ENCODE measurements at regions not wholly inside any gene's neighbourhood (a gene's known extent, or its start where the extent isn't known, plus 50 kb on each side); places are given as distances from the start of the nearest gene placed in this dataset.

DNA sequence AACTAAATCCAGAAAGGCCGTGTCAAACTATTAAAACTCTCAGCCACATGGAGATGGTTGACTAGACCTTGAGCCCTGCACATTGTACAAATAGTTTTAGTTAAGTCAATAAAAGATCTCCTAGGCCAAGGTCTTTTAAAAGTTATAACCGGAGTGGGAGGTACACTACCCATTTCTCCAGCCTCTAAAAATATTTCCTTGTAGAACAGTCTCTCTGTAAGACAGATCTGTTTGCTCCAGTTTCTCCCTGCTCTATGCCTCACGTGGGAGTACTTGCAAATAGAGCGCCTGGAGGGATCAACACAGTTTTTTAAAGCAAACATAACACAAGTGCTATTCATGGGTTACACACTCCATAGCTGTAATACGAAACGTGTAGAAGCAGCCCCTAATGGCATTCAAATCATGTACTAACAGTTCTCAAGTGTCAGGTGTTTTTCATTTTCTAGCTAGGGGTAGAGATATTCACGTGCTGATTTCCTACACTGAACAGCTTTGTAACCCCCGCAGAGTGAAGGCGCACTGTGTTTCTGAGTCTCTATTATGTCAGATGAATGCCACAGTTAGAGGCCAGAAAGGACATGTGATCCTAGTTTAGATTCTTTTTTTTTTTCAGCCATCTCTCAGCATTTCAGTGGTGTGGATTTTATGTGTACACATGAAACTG is 703.4 kb upstream of the GRAMD2B start (continued):
- TF ChIP-seq, protein P1, sequence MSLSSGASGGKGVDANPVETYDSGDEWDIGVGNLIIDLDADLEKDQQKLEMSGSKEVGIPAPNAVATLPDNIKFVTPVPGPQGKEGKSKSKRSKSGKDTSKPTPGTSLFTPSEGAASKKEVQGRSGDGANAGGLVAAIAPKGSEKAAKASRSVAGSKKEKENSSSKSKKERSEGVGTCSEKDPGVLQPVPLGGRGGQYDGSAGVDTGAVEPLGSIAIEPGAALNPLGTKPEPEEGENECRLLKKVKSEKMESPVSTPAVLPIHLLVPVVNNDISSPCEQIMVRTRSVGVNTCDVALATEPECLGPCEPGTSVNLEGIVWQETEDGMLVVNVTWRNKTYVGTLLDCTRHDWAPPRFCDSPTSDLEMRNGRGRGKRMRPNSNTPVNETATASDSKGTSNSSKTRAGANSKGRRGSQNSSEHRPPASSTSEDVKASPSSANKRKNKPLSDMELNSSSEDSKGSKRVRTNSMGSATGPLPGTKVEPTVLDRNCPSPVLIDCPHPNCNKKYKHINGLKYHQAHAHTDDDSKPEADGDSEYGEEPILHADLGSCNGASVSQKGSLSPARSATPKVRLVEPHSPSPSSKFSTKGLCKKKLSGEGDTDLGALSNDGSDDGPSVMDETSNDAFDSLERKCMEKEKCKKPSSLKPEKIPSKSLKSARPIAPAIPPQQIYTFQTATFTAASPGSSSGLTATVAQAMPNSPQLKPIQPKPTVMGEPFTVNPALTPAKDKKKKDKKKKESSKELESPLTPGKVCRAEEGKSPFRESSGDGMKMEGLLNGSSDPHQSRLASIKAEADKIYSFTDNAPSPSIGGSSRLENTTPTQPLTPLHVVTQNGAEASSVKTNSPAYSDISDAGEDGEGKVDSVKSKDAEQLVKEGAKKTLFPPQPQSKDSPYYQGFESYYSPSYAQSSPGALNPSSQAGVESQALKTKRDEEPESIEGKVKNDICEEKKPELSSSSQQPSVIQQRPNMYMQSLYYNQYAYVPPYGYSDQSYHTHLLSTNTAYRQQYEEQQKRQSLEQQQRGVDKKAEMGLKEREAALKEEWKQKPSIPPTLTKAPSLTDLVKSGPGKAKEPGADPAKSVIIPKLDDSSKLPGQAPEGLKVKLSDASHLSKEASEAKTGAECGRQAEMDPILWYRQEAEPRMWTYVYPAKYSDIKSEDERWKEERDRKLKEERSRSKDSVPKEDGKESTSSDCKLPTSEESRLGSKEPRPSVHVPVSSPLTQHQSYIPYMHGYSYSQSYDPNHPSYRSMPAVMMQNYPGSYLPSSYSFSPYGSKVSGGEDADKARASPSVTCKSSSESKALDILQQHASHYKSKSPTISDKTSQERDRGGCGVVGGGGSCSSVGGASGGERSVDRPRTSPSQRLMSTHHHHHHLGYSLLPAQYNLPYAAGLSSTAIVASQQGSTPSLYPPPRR (CRISPR knock-in tag; IDR thresholded peaks at IDR 0.05; ENCODE audit: borderline replicate concordance), result peak; percentile 69; the same call in 1 of the 2 replicates
- TF ChIP-seq BHLHE40 (IDR thresholded peaks at IDR 0.05; ENCODE audit: low read length) (peak; percentile 50), HOXA3 (CRISPR knock-in tag; IDR thresholded peaks at IDR 0.05) (peak; percentile 46; the same call in 1 of the 2 replicates), MTF1 (CRISPR knock-in tag; IDR thresholded peaks at IDR 0.05) (no peak), HHEX (CRISPR knock-in tag; IDR thresholded peaks at IDR 0.05) (no peak; the same call in 1 of the 2 replicates), ELF3 (CRISPR knock-in tag; IDR thresholded peaks at IDR 0.05) (peak; percentile 74; the same call in 1 of the 2 replicates), ZNF138 (CRISPR knock-in tag; IDR thresholded peaks at IDR 0.05; ENCODE audit: low read depth) (no peak), ZBTB7B (CRISPR knock-in tag; IDR thresholded peaks at IDR 0.05) (peak; percentile 24; the same call in 1 of the 2 replicates), HDAC1 (CRISPR knock-in tag; IDR thresholded peaks at IDR 0.05) (peak; percentile 36), MIXL1 (CRISPR knock-in tag; IDR thresholded peaks at IDR 0.05) (peak; percentile 55; the same call in 1 of the 2 replicates), CCDC6 (CRISPR knock-in tag; IDR thresholded peaks at IDR 0.05) (no peak), SALL1 (CRISPR knock-in tag; IDR thresholded peaks at IDR 0.05) (0 out of 2 replicates have a peak, but pooled peaks have one; percentile 61), CBFB (CRISPR knock-in tag; IDR thresholded peaks at IDR 0.05) (0 out of 2 replicates have a peak, but pooled peaks have one; percentile 38), RXRB (CRISPR knock-in tag; IDR thresholded peaks at IDR 0.05; ENCODE audit: borderline replicate concordance) (peak; percentile 51; the same call in 1 of the 2 replicates), FOXP1 (IDR thresholded peaks at IDR 0.05) (no peak), FOXP1 (CRISPR knock-in tag; IDR thresholded peaks at IDR 0.05) (peak; percentile 62)
- TF ChIP-seq, protein P2, sequence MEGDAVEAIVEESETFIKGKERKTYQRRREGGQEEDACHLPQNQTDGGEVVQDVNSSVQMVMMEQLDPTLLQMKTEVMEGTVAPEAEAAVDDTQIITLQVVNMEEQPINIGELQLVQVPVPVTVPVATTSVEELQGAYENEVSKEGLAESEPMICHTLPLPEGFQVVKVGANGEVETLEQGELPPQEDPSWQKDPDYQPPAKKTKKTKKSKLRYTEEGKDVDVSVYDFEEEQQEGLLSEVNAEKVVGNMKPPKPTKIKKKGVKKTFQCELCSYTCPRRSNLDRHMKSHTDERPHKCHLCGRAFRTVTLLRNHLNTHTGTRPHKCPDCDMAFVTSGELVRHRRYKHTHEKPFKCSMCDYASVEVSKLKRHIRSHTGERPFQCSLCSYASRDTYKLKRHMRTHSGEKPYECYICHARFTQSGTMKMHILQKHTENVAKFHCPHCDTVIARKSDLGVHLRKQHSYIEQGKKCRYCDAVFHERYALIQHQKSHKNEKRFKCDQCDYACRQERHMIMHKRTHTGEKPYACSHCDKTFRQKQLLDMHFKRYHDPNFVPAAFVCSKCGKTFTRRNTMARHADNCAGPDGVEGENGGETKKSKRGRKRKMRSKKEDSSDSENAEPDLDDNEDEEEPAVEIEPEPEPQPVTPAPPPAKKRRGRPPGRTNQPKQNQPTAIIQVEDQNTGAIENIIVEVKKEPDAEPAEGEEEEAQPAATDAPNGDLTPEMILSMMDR (CRISPR knock-in tag; IDR thresholded peaks at IDR 0.05), result no peak
- TF ChIP-seq, protein P3, sequence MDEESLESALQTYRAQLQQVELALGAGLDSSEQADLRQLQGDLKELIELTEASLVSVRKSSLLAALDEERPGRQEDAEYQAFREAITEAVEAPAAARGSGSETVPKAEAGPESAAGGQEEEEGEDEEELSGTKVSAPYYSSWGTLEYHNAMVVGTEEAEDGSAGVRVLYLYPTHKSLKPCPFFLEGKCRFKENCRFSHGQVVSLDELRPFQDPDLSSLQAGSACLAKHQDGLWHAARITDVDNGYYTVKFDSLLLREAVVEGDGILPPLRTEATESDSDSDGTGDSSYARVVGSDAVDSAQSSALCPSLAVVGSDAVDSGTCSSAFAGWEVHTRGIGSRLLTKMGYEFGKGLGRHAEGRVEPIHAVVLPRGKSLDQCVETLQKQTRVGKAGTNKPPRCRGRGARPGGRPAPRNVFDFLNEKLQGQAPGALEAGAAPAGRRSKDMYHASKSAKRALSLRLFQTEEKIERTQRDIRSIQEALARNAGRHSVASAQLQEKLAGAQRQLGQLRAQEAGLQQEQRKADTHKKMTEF (CRISPR knock-in tag; IDR thresholded peaks at IDR 0.05), result 0 out of 2 replicates have a peak, but pooled peaks have one; percentile 56
- TF ChIP-seq, protein P4, sequence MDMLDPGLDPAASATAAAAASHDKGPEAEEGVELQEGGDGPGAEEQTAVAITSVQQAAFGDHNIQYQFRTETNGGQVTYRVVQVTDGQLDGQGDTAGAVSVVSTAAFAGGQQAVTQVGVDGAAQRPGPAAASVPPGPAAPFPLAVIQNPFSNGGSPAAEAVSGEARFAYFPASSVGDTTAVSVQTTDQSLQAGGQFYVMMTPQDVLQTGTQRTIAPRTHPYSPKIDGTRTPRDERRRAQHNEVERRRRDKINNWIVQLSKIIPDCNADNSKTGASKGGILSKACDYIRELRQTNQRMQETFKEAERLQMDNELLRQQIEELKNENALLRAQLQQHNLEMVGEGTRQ (IDR thresholded peaks at IDR 0.05; ENCODE audit: low read depth, low read length), result no peak; the same call in 1 of the 2 replicates
- TF ChIP-seq, protein P4 (CRISPR knock-in tag; IDR thresholded peaks at IDR 0.05; ENCODE audit: borderline replicate concordance), result peak; percentile 68; the same call in 1 of the 2 replicates
- TF ChIP-seq, protein P5, sequence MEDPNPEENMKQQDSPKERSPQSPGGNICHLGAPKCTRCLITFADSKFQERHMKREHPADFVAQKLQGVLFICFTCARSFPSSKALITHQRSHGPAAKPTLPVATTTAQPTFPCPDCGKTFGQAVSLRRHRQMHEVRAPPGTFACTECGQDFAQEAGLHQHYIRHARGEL (CRISPR knock-in tag; IDR thresholded peaks at IDR 0.05), result no peak

Measured in HepG2 (cell line).